C4-2B (cell line): ENCODE measurements at regions not wholly inside any gene's neighbourhood (a gene's known extent, or its start where the extent isn't known, plus 50 kb on each side); places are given as distances from the start of the nearest gene placed in this dataset.

Experiments
- CTCF ChIP-seq: fragments of 450-650 bp; conservative IDR thresholded peaks from 2 replicates; pipeline ENCODE4 v1.5.1; 2017; ENCODE audit warnings: mild to moderate bottlenecking
- ZFX ChIP-seq: fragments of 450-650 bp; IDR thresholded peaks from 2 replicates; pipeline ENCODE4 v1.6.1; 2017

- TF ChIP-seq CTCF (no peak), ZFX (no peak)
Observed at GRCh38 chr1:198848206-198848605, 209.4 kb downstream of the PTPRC start.
